GM23338 (cell line): ENCODE measurements at regions not wholly inside any gene's neighbourhood (a gene's known extent, or its start where the extent isn't known, plus 50 kb on each side); places are given as distances from the start of the nearest gene placed in this dataset.

Experiments
- ATAC-seq: fragments of 200-7000 bp; cut with Tn5 transposase; 3 replicates; pipeline ENCODE4 v1.9.1; 2020
- DNase-seq: peaks from one replicate; pipeline ENCODE4 v3.0.0-alpha.2; 2015; ENCODE audit warnings: low spot score
- H2AFZ ChIP-seq: fragments of 200-600 bp; sonication (generic); 2 replicates; pipeline ENCODE4 v1.8.0; 2016; ENCODE audit warnings: antibody characterized with exemption, mild to moderate bottlenecking, moderate library complexity
- H3F3A ChIP-seq: fragments of 200-600 bp; sonication (generic); replicated peaks from 2 replicates; pipeline ENCODE4 v1.8.0; 2017; ENCODE audit warnings: antibody characterized with exemption, mixed run types, low read depth
- H3K27ac ChIP-seq: fragments of 200-600 bp; sonication (generic); 2 replicates; pipeline ENCODE4 v1.6.1; 2016; ENCODE audit warnings: low read depth
- H3K27me3 ChIP-seq: fragments of 200-600 bp; sonication (generic); 2 replicates; pipeline ENCODE4 v1.8.0; 2016; ENCODE audit warnings: mild to moderate bottlenecking, mixed run types, moderate library complexity; ENCODE audit not compliant: insufficient read depth
- H3K36me3 ChIP-seq: fragments of 200-600 bp; sonication (generic); 2 replicates; pipeline ENCODE4 v1.8.0; 2016; ENCODE audit warnings: mild to moderate bottlenecking; ENCODE audit not compliant: insufficient read depth
- H3K4me1 ChIP-seq: fragments of 200-600 bp; sonication (generic); 2 replicates; pipeline ENCODE4 v1.8.0; 2016; ENCODE audit warnings: mild to moderate bottlenecking, moderate library complexity; ENCODE audit not compliant: insufficient read depth
- H3K4me2 ChIP-seq: fragments of 200-600 bp; sonication (generic); 2 replicates; pipeline ENCODE4 v1.7.1; 2017; ENCODE audit warnings: mixed run types
- H3K4me3 ChIP-seq: fragments of 200-600 bp; sonication (generic); 2 replicates; pipeline ENCODE4 v1.6.1; 2016; ENCODE audit warnings: mixed run types
- H3K79me2 ChIP-seq: fragments of 200-600 bp; sonication (generic); replicated peaks from 2 replicates; pipeline ENCODE4 v1.8.0; 2017; ENCODE audit warnings: mild to moderate bottlenecking; ENCODE audit not compliant: insufficient read depth
- H3K9me2 ChIP-seq: fragments of 200-600 bp; sonication (generic); 2 replicates; pipeline ENCODE4 v1.8.0; 2017; ENCODE audit not compliant: insufficient read depth
- H4K20me1 ChIP-seq: fragments of 200-600 bp; sonication (generic); replicated peaks from 2 replicates; pipeline ENCODE4 v1.8.0; 2017; ENCODE audit warnings: mild to moderate bottlenecking; ENCODE audit not compliant: insufficient read depth
- H3K27ac Mint-ChIP-seq: 2 replicates; pipeline ENCODE4 v1.8.0; 2020; ENCODE audit warnings: inconsistent platforms, mild to moderate bottlenecking, moderate library complexity, mixed read lengths
- H3K27me3 Mint-ChIP-seq: 3 replicates; pipeline ENCODE4 v1.8.0; 2022; ENCODE audit warnings: low read depth, mild to moderate bottlenecking, moderate library complexity, mixed read lengths, inconsistent platforms; ENCODE audit not compliant: insufficient read depth, poor library complexity
- H3K36me3 Mint-ChIP-seq: 3 replicates; pipeline ENCODE4 v1.8.0; 2021; ENCODE audit warnings: low read depth, mild to moderate bottlenecking, inconsistent platforms, moderate library complexity, mixed read lengths
- H3K4me1 Mint-ChIP-seq: 3 replicates; pipeline ENCODE4 v1.8.0; 2020; ENCODE audit warnings: mild to moderate bottlenecking, inconsistent platforms, mixed read lengths
- H3K4me3 Mint-ChIP-seq: 3 replicates; pipeline ENCODE4 v1.8.0; 2021; ENCODE audit warnings: moderate library complexity, mild to moderate bottlenecking, inconsistent platforms, mixed read lengths
- H3K9me3 Mint-ChIP-seq: 3 replicates; pipeline ENCODE4 v1.8.0; 2020; ENCODE audit warnings: moderate library complexity, mild to moderate bottlenecking, inconsistent platforms, mixed read lengths
- CREB1 ChIP-seq: fragments of 250-450 bp; sonication (Bioruptor Pico); IDR thresholded peaks from 2 replicates; pipeline ENCODE4 v1.5.0; 2020; ENCODE audit warnings: low read depth, mild to moderate bottlenecking, moderate library complexity
- CTCF ChIP-seq, 2 experiments: fragments of 200-600 bp in 1 of 2; sonication (generic) in 1 of 2; conservative IDR thresholded peaks; 2 replicates each; pipeline versions ENCODE4 v1.5.1 to v1.6.1; 2016 to 2017; ENCODE audit warnings: antibody characterized with exemption in 2 of 2, low read depth in 2 of 2, mild to moderate bottlenecking in 2 of 2, moderate library complexity in 1 of 2
- ETS1 ChIP-seq: IDR thresholded peaks from 2 replicates; pipeline ENCODE4 v1.6.1; 2016; ENCODE audit warnings: antibody characterized with exemption
- EZH2 ChIP-seq: fragments of 200-600 bp; sonication (generic); IDR thresholded peaks from one replicate; pipeline ENCODE4 v1.8.0; 2017; ENCODE audit warnings: antibody characterized with exemption, mild to moderate bottlenecking, low read depth; ENCODE audit not compliant: unreplicated experiment
- EZH2phosphoT487 ChIP-seq: fragments of 200-600 bp; sonication (generic); IDR thresholded peaks from one replicate; pipeline ENCODE4 v1.8.1; 2018; ENCODE audit warnings: antibody characterized with exemption; ENCODE audit not compliant: unreplicated experiment
- JUNB ChIP-seq: IDR thresholded peaks from one replicate; pipeline ENCODE4 v1.6.1; 2016; ENCODE audit warnings: antibody characterized with exemption; ENCODE audit not compliant: unreplicated experiment
- NANOG ChIP-seq: IDR thresholded peaks from 2 replicates; pipeline ENCODE4 v1.6.1; 2016; ENCODE audit warnings: antibody characterized with exemption, borderline replicate concordance
- POLR2AphosphoS5 ChIP-seq: IDR thresholded peaks from 2 replicates; pipeline ENCODE4 v1.6.1; 2016; ENCODE audit warnings: antibody characterized with exemption, low read depth
- REST ChIP-seq: IDR thresholded peaks from one replicate; pipeline ENCODE4 v1.6.1; 2018; ENCODE audit warnings: antibody characterized with exemption; ENCODE audit not compliant: unreplicated experiment
- STAT1 ChIP-seq: IDR thresholded peaks from one replicate; pipeline ENCODE4 v1.6.1; 2016; ENCODE audit warnings: antibody characterized with exemption; ENCODE audit not compliant: unreplicated experiment
- ZNF114 ChIP-seq: fragments of 250-450 bp; sonication (Bioruptor Pico); IDR thresholded peaks from 2 replicates; pipeline ENCODE4 v1.5.0; 2020; ENCODE audit warnings: mild to moderate bottlenecking, moderate library complexity
- ZNF331 ChIP-seq: fragments of 250-450 bp; sonication (Bioruptor Pico); IDR thresholded peaks from 2 replicates; pipeline ENCODE4 v1.5.0; 2020; ENCODE audit warnings: low read depth, mild to moderate bottlenecking, moderate library complexity
- ZNF462 ChIP-seq: fragments of 250-450 bp; sonication (Bioruptor Pico); IDR thresholded peaks from 2 replicates; pipeline ENCODE4 v1.5.0; 2020; ENCODE audit warnings: mild to moderate bottlenecking, moderate library complexity

GRCh38 chr2:21552981-21553380 is 429.2 kb downstream of the TDRD15 start:
- Mint-ChIP-seq H3K36me3 (peaks cover 8% of the 10 kb centered on the region; the same call in 2 of the 3 replicates), H3K27me3 (no peaks in the 10 kb centered on the region), H3K27ac (no peak overlapping the region), H3K4me1 (no peaks in the 10 kb centered on the region), H3K9me3 (peaks cover 14% of the 10 kb centered on the region), H3K4me3 (no peak overlapping the region)
- no peak overlapping the region for H3K4me2 ChIP-seq
- H3K9me2 ChIP-seq = no peaks in the 10 kb centered on the region
- H3K27ac ChIP-seq = no peak overlapping the region
- H3K4me3 ChIP-seq = no peak overlapping the region
- TF ChIP-seq ZNF462 (CRISPR knock-in tag) (no peak), ZNF114 (CRISPR knock-in tag) (no peak), CTCF (conservative IDR thresholded peaks at IDR 0.05; ENCODE audit: low read depth in 2 of 2) (no peak), STAT1 (no peak), EZH2phosphoT487 (no peak), NANOG (no peak), CREB1 (CRISPR knock-in tag) (no peak), ETS1 (no peak), EZH2 (no peak), JUNB (no peak), POLR2AphosphoS5 (no peak), REST (no peak), ZNF331 (CRISPR knock-in tag) (no peak)
- H4K20me1 ChIP-seq = no peaks in the 10 kb centered on the region
- H2AFZ ChIP-seq = no peak overlapping the region
- no peaks in the 10 kb centered on the region for H3K79me2 ChIP-seq
- H3K36me3 ChIP-seq = no peaks in the 10 kb centered on the region
- ATAC-seq (no peak), DNase-seq (no peak)
- H3K27me3 ChIP-seq = no peaks in the 10 kb centered on the region
- H3F3A ChIP-seq = no peaks in the 10 kb centered on the region
- H3K4me1 ChIP-seq = no peaks in the 10 kb centered on the region
